ENCODE measurements at regions not wholly inside any gene's neighbourhood (a gene's known extent, or its start where the extent isn't known, plus 50 kb on each side); places are given as distances from the start of the nearest gene placed in this dataset.

DNA sequence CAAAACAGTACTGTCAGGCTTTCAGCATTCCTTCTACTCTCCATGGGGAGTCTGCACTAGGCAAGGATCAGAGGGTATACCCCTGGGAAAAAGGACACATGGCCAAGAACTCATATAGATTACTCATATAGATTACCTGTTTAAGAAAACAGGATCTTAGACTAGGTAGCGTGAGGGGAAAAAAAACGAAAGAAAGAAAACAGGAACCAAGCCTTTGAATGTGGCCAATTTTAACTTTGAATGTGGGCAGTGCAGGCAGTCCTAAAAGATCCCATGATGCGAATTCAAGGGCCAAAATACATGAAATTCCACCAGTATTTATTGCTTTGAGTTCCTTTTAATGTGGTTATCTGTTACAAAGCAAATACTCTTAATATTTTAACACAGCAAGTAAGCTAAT is 108.6 kb upstream of the TAC1 start (continued):
- peak; percentile 83 for TF ChIP-seq FOXM1 (IDR thresholded peaks at IDR 0.05; ENCODE audit: low read depth, low read length)
- no peak for TF ChIP-seq BRCA1 (IDR thresholded peaks at IDR 0.05; ENCODE audit: low read depth, low read length)
- TF ChIP-seq, protein P1, sequence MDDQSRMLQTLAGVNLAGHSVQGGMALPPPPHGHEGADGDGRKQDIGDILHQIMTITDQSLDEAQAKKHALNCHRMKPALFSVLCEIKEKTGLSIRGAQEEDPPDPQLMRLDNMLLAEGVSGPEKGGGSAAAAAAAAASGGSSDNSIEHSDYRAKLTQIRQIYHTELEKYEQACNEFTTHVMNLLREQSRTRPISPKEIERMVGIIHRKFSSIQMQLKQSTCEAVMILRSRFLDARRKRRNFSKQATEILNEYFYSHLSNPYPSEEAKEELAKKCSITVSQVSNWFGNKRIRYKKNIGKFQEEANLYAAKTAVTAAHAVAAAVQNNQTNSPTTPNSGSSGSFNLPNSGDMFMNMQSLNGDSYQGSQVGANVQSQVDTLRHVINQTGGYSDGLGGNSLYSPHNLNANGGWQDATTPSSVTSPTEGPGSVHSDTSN (IDR thresholded peaks at IDR 0.05; ENCODE audit: insufficient replicate concordance, low read depth, low read length): no peak
- 0 out of 2 replicates have a peak, but pooled peaks have one; percentile 25 for TF ChIP-seq GATAD2B (conservative IDR thresholded peaks at IDR 0.05; ENCODE audit: low read depth)
- TF ChIP-seq HCFC1 (IDR thresholded peaks at IDR 0.05; ENCODE audit: low read length): no peak
- TF ChIP-seq, protein P2, sequence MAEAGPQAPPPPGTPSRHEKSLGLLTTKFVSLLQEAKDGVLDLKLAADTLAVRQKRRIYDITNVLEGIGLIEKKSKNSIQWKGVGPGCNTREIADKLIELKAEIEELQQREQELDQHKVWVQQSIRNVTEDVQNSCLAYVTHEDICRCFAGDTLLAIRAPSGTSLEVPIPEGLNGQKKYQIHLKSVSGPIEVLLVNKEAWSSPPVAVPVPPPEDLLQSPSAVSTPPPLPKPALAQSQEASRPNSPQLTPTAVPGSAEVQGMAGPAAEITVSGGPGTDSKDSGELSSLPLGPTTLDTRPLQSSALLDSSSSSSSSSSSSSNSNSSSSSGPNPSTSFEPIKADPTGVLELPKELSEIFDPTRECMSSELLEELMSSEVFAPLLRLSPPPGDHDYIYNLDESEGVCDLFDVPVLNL (IDR thresholded peaks at IDR 0.05; ENCODE audit: low read depth, low read length): no peak
- no peak for TF ChIP-seq NR2C2 (IDR thresholded peaks at IDR 0.05; ENCODE audit: borderline replicate concordance, control insufficient read depth, insufficient read length, low read depth)
- no peak for TF ChIP-seq CEBPB (IDR thresholded peaks at IDR 0.05; ENCODE audit: borderline replicate concordance in 1 of 2, low read depth in 2 of 2, low read length in 2 of 2)
- TF ChIP-seq CBX5 (IDR thresholded peaks at IDR 0.05; ENCODE audit: low read depth): peak; percentile 72; the same call in 1 of the 2 replicates
- TF ChIP-seq POLR2AphosphoS2 (IDR thresholded peaks at IDR 0.05; ENCODE audit: low read depth, low read length): no peak
- TF ChIP-seq RB1 (IDR thresholded peaks at IDR 0.05; ENCODE audit: borderline replicate concordance): no peak
- no peak for TF ChIP-seq EGR1 (IDR thresholded peaks at IDR 0.05; ENCODE audit: borderline replicate concordance in 1 of 2, low read depth in 2 of 2, low read length in 2 of 2)
- no peak for TF ChIP-seq ATF7 (IDR thresholded peaks at IDR 0.05; ENCODE audit: low read depth)
- TF ChIP-seq PAX5 (IDR thresholded peaks at IDR 0.05; ENCODE audit: borderline replicate concordance, low read depth, low read length): 0 out of 2 replicates have a peak, but pooled peaks have one; percentile 28
- TF ChIP-seq NFYB (IDR thresholded peaks at IDR 0.05; ENCODE audit: insufficient read depth, low read depth, low read length): no peak
- no peak for TF ChIP-seq ETV6 (conservative IDR thresholded peaks at IDR 0.05 in 1 of 2, IDR thresholded peaks at IDR 0.05 in 1 of 2; ENCODE audit: borderline replicate concordance in 1 of 2, low read depth in 1 of 2)
- no peak for TF ChIP-seq TCF7 (IDR thresholded peaks at IDR 0.05; ENCODE audit: borderline replicate concordance)
- TF ChIP-seq, protein P3, sequence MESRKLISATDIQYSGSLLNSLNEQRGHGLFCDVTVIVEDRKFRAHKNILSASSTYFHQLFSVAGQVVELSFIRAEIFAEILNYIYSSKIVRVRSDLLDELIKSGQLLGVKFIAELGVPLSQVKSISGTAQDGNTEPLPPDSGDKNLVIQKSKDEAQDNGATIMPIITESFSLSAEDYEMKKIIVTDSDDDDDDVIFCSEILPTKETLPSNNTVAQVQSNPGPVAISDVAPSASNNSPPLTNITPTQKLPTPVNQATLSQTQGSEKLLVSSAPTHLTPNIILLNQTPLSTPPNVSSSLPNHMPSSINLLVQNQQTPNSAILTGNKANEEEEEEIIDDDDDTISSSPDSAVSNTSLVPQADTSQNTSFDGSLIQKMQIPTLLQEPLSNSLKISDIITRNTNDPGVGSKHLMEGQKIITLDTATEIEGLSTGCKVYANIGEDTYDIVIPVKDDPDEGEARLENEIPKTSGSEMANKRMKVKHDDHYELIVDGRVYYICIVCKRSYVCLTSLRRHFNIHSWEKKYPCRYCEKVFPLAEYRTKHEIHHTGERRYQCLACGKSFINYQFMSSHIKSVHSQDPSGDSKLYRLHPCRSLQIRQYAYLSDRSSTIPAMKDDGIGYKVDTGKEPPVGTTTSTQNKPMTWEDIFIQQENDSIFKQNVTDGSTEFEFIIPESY (IDR thresholded peaks at IDR 0.05): no peak
- no peak for TF ChIP-seq YBX1 (IDR thresholded peaks at IDR 0.05)
- TF ChIP-seq, protein P4, sequence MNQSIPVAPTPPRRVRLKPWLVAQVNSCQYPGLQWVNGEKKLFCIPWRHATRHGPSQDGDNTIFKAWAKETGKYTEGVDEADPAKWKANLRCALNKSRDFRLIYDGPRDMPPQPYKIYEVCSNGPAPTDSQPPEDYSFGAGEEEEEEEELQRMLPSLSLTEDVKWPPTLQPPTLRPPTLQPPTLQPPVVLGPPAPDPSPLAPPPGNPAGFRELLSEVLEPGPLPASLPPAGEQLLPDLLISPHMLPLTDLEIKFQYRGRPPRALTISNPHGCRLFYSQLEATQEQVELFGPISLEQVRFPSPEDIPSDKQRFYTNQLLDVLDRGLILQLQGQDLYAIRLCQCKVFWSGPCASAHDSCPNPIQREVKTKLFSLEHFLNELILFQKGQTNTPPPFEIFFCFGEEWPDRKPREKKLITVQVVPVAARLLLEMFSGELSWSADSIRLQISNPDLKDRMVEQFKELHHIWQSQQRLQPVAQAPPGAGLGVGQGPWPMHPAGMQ (IDR thresholded peaks at IDR 0.05; ENCODE audit: borderline replicate concordance): no peak
- TF ChIP-seq GABPA (IDR thresholded peaks at IDR 0.05; ENCODE audit: low read depth): no peak
- TF ChIP-seq, protein P5, sequence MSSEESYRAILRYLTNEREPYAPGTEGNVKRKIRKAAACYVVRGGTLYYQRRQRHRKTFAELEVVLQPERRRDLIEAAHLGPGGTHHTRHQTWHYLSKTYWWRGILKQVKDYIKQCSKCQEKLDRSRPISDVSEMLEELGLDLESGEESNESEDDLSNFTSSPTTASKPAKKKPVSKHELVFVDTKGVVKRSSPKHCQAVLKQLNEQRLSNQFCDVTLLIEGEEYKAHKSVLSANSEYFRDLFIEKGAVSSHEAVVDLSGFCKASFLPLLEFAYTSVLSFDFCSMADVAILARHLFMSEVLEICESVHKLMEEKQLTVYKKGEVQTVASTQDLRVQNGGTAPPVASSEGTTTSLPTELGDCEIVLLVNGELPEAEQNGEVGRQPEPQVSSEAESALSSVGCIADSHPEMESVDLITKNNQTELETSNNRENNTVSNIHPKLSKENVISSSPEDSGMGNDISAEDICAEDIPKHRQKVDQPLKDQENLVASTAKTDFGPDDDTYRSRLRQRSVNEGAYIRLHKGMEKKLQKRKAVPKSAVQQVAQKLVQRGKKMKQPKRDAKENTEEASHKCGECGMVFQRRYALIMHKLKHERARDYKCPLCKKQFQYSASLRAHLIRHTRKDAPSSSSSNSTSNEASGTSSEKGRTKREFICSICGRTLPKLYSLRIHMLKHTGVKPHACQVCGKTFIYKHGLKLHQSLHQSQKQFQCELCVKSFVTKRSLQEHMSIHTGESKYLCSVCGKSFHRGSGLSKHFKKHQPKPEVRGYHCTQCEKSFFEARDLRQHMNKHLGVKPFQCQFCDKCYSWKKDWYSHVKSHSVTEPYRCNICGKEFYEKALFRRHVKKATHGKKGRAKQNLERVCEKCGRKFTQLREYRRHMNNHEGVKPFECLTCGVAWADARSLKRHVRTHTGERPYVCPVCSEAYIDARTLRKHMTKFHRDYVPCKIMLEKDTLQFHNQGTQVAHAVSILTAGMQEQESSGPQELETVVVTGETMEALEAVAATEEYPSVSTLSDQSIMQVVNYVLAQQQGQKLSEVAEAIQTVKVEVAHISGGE (CRISPR knock-in tag; IDR thresholded peaks at IDR 0.05): no peak

Data from GM12878 (cell line).